ENCODE measurements at regions not wholly inside any gene's neighbourhood (a gene's known extent, or its start where the extent isn't known, plus 50 kb on each side); places are given as distances from the start of the nearest gene placed in this dataset.

- peaks cover 18% of the 10 kb centered on the region for H3K36me3 Mint-ChIP-seq (ENCODE audit: low read depth, unreplicated experiment)
- no peak overlapping the region for H3K4me3 Mint-ChIP-seq (ENCODE audit: unreplicated experiment)
- no peaks in the 10 kb centered on the region for H3K9me3 Mint-ChIP-seq (ENCODE audit: unreplicated experiment)
- peaks cover 2% of the 10 kb centered on the region for H3K27me3 Mint-ChIP-seq (ENCODE audit: unreplicated experiment)
- H3K4me1 Mint-ChIP-seq (ENCODE audit: unreplicated experiment), result peaks cover 5% of the 10 kb centered on the region
- DNase-seq (ENCODE audit: low spot score), result no peak
- TF ChIP-seq, protein P1, sequence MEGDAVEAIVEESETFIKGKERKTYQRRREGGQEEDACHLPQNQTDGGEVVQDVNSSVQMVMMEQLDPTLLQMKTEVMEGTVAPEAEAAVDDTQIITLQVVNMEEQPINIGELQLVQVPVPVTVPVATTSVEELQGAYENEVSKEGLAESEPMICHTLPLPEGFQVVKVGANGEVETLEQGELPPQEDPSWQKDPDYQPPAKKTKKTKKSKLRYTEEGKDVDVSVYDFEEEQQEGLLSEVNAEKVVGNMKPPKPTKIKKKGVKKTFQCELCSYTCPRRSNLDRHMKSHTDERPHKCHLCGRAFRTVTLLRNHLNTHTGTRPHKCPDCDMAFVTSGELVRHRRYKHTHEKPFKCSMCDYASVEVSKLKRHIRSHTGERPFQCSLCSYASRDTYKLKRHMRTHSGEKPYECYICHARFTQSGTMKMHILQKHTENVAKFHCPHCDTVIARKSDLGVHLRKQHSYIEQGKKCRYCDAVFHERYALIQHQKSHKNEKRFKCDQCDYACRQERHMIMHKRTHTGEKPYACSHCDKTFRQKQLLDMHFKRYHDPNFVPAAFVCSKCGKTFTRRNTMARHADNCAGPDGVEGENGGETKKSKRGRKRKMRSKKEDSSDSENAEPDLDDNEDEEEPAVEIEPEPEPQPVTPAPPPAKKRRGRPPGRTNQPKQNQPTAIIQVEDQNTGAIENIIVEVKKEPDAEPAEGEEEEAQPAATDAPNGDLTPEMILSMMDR (IDR thresholded peaks at IDR 0.05; ENCODE audit: unreplicated experiment), result no peak
- no peak overlapping the region for H3K27ac Mint-ChIP-seq (ENCODE audit: unreplicated experiment)
Observed at GRCh38 chr1:201660931-201661822, 122.2 kb downstream of the NAV1 start.

- no peaks in the 10 kb centered on the region for H3K9me3 Mint-ChIP-seq (ENCODE audit: unreplicated experiment)
- peaks cover 2% of the 10 kb centered on the region for H3K27me3 Mint-ChIP-seq (ENCODE audit: unreplicated experiment)
- peaks cover 5% of the 10 kb centered on the region for H3K4me1 Mint-ChIP-seq (ENCODE audit: unreplicated experiment)
- H3K36me3 Mint-ChIP-seq (ENCODE audit: low read depth, unreplicated experiment), result peaks cover 22% of the 10 kb centered on the region
- no peak overlapping the region for H3K27ac Mint-ChIP-seq (ENCODE audit: unreplicated experiment)
- no peak overlapping the region for H3K4me3 Mint-ChIP-seq (ENCODE audit: unreplicated experiment)
- DNase-seq (ENCODE audit: low spot score), result no peak
- TF ChIP-seq, protein P1 (IDR thresholded peaks at IDR 0.05; ENCODE audit: unreplicated experiment), result no peak
Observed at GRCh38 chr1:201661823-201662359, 123.0 kb downstream of the NAV1 start.

DNA sequence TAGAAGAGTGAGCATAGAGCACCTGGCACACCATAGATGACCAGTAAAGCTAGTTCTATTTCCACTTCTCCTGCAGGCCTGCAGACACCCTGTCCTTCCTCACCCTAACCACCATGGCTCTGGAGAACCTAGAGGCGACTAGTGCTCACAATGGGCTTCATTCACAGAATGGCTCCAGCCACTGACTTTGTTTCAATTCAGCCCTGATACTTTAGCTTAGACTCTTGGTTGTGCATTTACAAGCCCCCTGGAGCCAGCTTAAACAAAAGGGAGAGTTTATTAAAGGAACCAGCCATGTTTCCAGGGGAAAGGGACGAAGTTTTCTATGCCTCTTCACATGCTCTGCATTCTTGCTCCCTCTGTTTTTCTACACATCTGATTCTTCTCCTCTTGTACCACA is 123.7 kb downstream of the NAV1 start:
- peaks cover 5% of the 10 kb centered on the region for H3K4me1 Mint-ChIP-seq (ENCODE audit: unreplicated experiment)
- no peak for DNase-seq (ENCODE audit: low spot score)
- peak overlapping the region; percentile 45 for H3K4me3 Mint-ChIP-seq (ENCODE audit: unreplicated experiment)
- no peaks in the 10 kb centered on the region for H3K9me3 Mint-ChIP-seq (ENCODE audit: unreplicated experiment)
- H3K27ac Mint-ChIP-seq (ENCODE audit: unreplicated experiment), result no peak overlapping the region
- peaks cover 22% of the 10 kb centered on the region for H3K36me3 Mint-ChIP-seq (ENCODE audit: low read depth, unreplicated experiment)
- H3K27me3 Mint-ChIP-seq (ENCODE audit: unreplicated experiment), result peaks cover 2% of the 10 kb centered on the region
- TF ChIP-seq, protein P1 (IDR thresholded peaks at IDR 0.05; ENCODE audit: unreplicated experiment), result no peak

- Mint-ChIP-seq H3K4me3 (ENCODE audit: unreplicated experiment) (peak overlapping the region; percentile 39), H3K4me1 (ENCODE audit: unreplicated experiment) (peaks cover 5% of the 10 kb centered on the region), H3K36me3 (ENCODE audit: low read depth, unreplicated experiment) (peaks cover 22% of the 10 kb centered on the region), H3K27ac (ENCODE audit: unreplicated experiment) (no peak overlapping the region), H3K9me3 (ENCODE audit: unreplicated experiment) (no peaks in the 10 kb centered on the region), H3K27me3 (ENCODE audit: unreplicated experiment) (peaks cover 2% of the 10 kb centered on the region)
- no peak for DNase-seq (ENCODE audit: low spot score)
- TF ChIP-seq, protein P1 (IDR thresholded peaks at IDR 0.05; ENCODE audit: unreplicated experiment), result no peak
Observed at GRCh38 chr1:201663491-201664113, 124.7 kb downstream of the NAV1 start.
